ENCODE measurements at regions not wholly inside any gene's neighbourhood (a gene's known extent, or its start where the extent isn't known, plus 50 kb on each side); places are given as distances from the start of the nearest gene placed in this dataset.
A peak's percentile ranks its signal among the peaks of the same experiment; 100 is the strongest.
"Not testable (repeated sequence)": the region's sequence is repeated elsewhere in the genome, so short reads cannot be mapped to it uniquely, and the experiment has no call there.

DNA sequence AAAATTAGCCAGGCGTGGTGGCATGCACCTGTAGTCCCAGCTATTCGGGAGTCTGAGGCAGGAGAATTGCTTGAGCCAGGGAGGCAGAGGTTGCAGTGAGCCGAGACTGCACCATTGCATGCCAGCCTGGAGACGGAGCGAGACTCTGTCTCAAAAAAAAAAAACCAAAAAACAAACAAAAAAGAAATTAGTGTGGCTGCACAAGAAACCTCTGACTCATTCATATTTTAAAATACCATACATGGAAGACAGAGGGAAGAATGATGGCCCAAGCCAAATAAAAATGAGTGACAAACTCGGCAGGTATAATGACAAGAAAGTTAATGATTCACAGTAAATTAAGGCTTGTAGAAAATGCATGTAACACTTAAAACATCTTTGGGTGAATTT, 875.8 kb downstream of the EPHA4 start:
- DNase-seq (ENCODE audit: low read depth), result no peak

DNA sequence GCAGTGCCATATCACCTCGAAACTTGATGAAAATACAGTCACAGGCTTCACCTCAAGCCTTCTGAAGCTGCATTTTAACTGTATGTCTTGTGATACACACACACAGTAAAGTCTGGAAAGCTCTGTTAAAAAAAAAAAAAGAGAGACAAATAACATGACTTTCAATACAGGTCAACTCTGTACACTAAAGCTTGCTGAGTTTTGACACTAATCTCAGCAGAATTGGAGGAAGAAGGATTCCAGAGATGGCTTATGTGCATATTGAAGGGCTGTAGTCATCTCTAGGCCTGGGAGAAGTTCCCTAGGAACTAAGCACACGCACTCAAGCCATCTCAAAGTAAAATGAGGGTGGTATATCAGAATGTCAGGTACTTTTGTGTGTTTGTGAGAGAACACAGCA, 875.1 kb downstream of the EPHA4 start:
- DNase-seq (ENCODE audit: low read depth), result no peak

DNA sequence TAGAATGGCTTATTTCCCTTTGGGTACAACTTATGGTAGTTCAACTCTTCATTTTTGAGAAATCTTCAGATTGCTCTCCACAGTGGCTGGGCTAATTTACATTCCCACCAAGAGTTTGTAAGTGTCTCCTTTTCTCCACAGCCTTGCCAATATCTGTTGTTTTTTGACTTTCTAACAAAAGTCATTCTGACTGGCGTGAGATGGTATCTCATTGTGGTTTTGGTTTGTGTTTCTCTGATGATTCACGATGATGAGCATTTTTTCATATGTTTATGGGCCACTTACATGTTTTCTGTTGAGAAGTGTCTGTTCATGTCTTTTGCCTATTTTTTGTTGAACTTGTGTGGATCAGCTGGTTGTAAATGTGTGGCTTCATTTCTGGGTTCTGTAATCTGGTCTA, 871.0 kb downstream of the EPHA4 start:
- DNase-seq (ENCODE audit: low read depth), result no peak

DNA sequence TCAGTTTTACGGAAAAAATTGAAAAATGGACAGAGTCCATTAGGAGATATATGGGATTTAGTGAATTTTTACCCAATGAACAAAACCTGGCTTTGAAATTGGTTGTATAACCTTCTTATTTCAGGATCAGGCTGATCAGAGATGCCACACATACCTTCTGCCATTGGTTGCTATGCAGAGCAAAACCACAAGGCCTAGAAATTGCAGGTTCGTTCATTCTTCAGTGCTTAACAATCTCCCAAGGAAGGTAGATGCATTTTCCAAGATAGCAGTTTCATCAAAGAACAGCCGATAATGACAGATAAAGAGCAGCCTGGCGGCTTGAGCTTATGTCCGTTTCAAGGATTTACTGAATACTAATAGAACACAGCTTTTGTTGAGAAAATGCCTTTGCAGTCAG, 868.8 kb downstream of the EPHA4 start:
- peak; percentile 44 for DNase-seq (ENCODE audit: low read depth)

DNA sequence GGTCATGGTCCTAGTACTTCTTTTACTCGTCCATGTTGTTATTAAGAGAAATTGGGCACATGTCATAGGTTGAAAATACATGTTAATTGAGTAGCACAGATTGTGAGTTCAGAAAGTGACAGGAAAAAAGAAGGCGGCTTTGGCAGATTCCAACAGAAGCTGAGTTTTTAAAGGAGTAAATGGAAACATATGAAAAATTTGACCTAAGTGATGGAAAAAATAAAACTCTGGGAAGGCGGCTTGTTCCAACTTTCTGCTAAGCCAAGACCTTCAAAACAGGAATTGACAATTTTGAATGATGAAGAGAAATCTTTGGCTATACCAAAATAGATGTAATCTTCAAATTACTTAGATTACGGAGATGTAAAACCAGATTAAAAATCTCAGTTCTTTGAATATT, 868.0 kb downstream of the EPHA4 start:
- no peak for DNase-seq (ENCODE audit: low read depth)

DNA sequence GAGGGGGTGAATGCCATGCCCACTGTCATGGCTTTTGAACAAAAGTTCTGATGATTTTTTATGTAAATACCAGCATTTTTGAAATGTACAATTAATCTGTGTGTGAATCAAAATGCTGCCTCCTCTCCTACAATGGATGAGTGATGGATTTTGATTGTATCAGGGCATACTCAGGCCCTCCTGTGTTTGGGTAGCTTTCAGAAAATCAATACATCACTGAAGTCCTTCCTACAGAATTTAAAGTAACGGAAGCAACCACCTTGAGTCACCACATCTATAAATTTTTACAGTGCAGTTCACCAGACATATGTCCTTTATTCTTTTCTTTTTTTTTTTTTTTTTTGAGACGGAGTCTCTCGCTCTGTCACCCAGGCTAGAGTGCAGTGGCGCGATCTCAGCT, 867.3 kb downstream of the EPHA4 start:
- DNase-seq (ENCODE audit: low read depth), result no peak

DNA sequence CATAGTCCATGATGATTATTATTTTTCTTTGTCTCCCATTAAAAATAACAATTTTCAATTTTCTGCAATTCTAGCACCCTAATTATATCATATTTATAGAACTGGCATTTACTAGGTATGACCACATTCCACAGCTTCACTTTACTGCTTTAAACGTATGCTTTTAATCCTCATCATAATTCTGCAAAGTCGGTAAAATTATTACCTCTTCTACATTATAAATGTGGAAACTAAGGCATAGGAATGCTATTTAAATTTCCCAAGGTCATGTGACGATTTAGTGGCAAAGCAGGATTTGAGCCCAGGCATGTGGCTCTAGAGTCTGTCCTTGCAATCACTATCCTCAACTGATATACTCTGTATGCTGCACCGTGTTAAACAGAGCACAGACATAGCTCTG, 866.4 kb downstream of the EPHA4 start:
- no peak for DNase-seq (ENCODE audit: low read depth)

DNA sequence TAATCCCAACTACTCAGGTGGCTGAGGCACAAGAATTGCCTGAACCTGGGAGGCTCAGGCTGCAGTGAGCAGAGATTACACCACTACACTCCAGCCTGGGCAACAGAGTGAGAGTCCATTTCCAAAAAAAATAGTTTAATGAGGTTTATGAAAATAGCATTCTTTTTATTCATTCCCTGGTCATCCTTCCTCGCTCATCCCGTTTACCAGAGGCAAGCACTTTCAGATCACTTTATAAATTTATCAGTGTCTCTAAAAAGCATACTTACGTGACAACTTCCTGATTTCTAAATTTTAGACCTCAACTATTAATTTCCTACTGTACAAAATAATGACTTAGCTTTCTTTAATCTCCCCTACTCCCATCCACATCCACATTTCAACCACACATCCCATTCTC, 864.8 kb downstream of the EPHA4 start:
- DNase-seq (ENCODE audit: low read depth), result no peak

DNA sequence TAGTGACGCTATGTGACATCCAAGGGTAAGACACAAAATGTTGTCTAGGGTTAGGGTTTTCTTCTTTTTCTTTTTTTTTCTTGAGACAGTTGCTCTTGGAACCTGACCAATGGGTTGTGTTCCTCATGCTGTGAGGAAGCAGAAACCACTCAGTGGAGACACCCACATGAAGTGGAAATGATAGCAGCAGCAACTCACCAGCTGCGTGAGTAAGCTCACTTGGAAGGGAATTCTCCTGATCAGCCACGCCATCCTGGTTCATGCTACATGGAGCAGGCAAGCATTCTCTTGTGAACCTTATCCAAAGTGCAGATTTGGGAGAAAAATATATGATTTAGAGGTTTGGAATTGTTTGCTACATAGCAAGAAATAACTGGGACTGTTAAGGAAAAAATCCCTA, 863.7 kb downstream of the EPHA4 start:
- DNase-seq (ENCODE audit: low read depth), result peak; percentile 57

DNA sequence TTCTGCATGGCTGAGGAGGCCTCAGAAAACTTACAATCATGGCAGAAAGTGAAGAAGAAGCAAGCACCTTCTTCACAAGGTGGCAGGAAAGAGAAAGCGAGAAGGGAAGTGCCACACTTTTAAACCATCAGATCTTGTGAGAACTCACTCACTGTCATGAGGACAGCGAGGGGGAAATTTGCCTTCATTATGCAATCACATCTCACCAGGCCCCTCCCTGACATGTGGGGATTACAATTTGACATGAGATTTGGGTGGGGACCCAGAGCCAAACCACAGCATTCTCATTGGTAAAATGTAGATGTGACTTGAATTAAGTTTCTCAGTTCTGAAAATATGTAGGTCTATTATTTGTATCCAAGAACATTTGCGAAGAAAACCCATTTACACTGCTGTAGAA, 854.8 kb downstream of the EPHA4 start:
- DNase-seq (ENCODE audit: low read depth), result no peak

DNA sequence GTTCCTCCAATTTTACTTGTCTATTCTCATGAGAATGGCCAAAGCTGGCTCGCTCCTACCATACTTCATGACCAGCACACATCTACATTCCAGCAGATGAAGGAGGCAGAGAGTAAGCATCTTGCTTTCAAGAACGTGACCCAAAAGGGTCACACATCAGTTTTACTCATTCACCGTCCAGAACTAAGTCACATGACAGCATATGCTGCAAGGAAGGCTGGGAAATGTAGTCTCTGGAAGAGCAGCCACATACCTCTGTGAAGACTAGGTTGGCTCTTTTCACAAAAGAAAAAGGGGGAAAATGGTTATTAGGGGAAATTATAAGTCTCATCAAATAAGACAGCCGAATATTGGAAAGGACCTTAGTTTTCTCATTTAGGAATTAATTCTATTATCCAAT, 835.3 kb downstream of the EPHA4 start:
- no peak for DNase-seq (ENCODE audit: low read depth)

DNA sequence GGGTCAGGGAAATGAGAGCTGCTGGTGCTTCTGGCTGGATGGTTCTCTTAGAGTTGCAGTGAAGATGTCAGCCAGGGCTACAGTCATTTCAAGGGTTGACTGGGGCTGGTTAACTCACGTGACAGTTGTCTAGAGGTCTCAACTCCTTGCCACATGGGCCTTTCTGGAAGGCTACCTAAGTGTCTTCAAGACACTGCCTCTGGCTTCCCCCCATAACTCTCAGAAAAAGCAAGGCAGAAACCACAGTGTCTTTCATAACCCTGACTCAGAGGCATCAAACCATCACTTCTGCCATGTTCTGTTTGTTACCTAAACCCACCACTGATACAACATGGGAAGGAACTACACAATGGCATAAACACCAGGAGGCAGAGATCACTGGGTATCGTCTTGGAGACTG, 828.9 kb downstream of the EPHA4 start:
- DNase-seq (ENCODE audit: low read depth), result no peak

DNA sequence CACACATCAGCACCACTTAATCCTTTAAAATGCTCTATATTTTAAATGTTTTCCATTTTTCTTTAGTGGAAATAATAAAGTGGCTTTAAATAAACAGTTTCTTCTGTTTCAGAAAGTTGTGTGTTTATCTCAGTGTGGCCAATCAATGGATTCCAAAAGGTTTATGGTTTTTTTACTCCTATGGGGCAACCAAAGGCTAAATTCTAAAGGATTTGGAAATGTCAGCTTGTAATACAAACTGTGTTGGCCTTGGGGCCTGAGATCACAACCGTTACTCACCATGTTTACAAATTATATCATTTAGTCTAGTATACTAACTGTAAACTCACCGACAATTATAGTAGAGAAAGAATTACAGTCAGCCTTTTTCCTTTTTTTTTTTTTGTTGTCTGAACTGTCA, 827.2 kb downstream of the EPHA4 start:
- no peak for DNase-seq (ENCODE audit: low read depth)

DNA sequence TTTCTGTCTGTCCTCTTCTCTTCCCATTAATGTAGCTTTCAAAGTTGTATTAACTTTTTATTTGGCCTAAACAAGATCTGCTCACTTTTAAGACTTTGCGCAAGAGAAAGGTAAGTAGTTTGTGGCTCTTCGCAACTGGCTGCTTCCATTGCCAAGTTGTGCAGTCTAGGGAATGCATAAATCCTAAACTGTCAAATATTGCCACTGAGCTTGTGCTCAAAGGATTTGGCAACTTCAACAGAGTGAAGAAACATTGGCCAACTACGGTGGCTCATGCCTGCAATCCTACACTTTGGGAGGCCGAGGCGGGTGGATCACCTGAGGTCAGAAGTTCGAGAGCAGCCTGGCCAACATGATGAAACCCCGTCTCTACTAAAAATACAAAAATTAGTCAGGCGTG, 826.4 kb downstream of the EPHA4 start:
- no peak for DNase-seq (ENCODE audit: low read depth)

DNA sequence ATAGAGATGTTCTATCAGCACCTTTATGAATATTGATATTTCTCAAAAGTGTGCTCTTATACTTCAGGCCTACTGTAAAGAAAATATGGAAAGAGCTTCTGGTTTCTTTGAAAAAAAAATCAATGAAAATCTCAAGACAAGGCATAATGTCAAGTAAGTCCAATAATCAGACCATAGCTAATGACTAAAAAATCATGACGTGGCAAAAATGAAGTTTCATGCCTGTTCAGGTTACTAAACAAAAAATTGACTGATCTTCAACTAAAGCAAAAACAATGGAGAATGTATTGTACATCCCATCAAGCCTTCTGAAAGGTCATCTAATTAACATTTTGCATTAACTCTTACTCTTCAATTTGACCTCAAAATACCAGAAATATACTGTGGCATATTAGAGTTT, 824.4 kb downstream of the EPHA4 start:
- no peak for DNase-seq (ENCODE audit: low read depth)

DNA sequence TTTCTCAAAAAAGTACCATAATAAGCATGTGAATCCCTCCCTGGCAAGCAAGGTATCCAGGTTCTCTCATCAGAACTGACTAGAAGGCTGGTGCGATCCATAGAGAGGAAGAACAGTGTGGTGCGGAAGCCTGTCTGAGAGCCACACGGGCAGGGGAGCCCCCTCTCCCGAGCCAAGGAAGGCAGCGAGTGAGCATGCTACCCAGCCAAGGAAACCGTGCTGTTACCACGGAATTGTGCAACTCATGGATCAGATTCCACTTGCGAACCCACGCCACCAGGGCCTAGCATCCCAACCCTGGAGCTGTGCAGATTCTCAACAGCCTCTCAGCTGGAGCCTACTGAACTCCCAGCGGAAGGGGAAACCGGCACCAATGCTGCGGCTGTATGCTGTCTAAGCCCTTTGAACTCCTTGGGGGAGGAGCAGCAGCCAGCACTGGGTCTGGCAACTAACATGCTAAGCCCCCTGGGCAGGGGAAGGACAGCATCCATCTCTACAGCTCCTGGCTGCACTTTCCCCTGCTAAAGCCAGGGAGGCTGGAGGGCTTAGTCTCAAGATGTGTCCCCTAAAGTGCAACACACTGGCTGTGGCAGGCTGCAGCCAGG, 823.1 kb downstream of the EPHA4 start:
- no peak for DNase-seq (ENCODE audit: low read depth)

DNA sequence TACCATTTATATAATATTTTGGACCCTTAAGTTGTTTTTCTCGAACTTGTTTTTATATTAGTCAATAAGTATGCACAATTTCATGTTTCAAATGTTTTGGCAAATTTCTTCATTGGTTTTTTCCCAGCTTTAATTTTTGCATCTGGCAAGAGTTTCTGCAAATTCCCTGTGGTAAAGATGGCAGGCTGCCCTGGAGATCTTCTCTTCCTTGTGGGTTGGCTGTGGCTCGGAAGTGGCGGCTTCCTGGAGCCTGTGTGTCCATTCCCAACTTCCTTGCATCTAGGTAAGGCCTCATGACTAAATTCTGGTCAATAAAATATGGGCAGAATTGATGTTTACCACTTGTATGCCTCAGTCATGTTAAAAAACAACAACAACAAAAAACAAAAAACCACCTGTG, 818.6 kb downstream of the EPHA4 start:
- DNase-seq (ENCODE audit: low read depth), result no peak

DNA sequence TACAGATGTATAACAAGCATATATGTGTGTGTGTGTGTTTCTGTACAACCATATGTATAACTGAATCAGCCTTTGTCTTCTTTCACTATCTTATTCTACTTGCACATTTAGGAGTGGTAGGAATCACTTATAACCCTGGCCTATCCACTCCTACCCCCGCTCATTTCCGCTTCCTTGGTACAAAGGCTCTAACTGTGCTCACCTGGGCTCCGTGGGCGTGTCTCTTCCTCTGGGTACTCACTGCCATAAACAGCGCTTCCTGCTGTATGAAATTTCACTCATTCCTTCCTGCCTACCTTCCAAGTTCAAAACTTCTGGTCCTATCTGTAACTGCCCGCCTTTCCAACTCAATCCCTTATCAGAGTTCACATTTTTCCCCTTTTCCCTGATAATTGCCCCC, 815.5 kb downstream of the EPHA4 start:
- no peak for DNase-seq (ENCODE audit: low read depth)

DNA sequence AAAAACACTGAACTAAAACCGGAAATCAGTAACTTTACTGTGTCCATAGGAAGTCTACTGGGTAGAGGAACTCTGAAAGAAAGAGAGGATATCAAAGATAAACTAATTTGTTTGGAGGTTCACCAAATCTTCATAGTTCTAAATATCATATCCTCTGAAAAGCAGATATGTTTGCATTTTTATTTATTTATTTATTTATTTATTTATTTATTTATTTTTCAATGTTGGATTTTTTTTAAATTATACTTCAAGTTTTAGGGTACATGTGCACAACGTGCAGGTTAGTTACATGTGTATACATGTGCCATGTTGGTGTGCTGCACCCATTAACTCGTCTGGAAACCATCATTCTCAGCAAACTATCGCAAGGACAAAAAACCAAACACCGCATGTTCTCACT, 813.7 kb downstream of the EPHA4 start:
- DNase-seq (ENCODE audit: low read depth), result not testable (repeated sequence)

DNA sequence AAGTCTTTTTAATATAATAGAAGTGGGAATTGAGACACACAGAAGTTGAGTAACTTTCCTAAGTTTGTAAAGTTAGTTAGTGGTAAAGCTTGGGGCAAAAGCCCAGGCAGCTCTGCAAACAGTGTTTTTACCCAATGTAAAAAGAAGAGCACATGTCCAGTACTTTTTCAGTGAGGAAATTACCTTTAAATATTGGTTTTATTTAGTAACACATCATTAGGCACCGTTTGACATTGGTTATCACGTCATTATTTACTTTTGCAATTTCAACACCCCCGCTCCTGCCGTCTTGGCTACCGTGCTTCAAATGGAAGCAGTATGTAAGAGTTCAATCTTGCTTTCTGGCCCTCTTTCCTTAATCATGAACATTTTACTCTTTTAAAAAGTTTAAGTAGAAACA, 807.9 kb downstream of the EPHA4 start:
- no peak for DNase-seq (ENCODE audit: low read depth)

DNA sequence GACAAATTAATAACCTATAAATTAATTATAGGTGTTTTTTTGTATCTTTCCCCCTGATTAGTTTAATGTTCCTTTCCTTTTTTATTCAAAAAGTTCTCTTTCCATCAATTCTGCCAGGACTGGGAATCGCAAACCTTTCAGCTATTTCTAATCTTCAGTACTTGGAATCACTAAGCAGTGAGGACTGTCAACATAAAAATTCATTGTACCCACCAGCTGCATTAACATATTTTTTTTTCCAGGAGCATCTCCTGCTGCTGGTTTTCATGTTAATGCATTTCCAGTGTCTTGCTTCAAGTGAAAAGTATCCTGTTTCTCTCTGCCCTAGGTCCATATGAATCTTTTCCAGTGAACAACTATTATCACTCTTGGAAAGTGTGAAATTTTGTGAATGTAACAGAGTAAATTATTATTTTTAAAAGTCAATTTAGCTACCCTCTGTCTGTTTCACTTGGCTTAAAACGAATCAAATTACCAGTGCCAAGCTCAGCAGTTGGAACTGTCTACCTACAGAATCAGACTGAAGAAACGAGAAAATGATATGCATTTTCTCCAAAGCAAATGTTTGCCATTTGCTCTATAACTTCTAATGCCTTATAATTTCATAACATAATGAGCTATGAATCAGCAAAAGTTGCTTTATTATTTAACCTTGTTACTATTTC, 804.4 kb downstream of the EPHA4 start:
- no peak for DNase-seq (ENCODE audit: low read depth)

DNA sequence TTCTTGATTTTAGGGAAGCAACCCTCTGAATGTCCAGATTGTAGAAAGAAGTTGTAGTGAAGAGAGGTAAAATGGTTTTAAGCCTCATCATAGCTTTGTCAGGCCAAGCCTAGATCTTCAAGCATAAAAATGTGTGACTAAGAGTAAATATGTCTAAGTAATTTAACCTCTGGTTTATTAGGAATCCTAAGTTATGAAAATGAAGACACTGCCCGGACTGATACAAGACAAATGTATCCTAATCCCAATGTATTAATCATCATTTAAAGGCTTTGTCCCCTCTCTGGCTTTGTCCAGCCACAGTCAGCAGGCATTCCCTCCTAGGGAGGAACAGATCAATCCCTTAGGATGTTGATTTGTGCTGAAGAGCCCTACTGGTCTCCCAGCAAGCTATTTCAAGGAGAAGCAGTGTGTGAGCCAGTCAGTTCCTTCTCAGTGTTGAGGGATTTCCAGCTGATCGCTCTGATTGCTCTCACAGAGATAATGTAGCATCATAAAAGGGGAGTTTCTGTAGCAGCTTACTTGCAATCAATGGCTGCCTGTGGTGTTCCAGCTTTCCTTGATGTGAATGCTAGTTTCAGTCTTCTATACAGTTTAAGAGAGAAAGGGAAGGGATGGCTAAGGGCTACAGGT, 796.1 kb downstream of the EPHA4 start:
- DNase-seq (ENCODE audit: low read depth), result no peak

DNA sequence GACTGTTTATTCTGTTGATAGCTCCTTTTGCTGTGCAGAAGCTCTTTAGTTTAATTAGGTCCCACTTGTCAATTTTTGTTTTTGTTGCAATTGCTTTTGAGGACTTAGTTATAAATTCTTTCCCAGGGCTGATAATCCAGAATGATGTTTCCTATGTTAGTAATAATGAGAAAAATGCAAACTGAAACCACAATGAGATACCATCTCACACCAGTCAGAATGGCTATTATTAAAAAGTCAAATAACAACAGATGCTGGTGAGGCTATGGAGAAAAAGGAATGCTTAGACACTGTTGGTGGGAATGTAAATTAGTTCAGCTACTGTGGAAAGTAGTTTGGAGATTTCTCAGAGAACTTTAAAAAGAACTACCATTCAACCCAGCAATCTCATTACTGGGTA, 793.0 kb downstream of the EPHA4 start:
- DNase-seq (ENCODE audit: low read depth), result not testable (repeated sequence)

DNA sequence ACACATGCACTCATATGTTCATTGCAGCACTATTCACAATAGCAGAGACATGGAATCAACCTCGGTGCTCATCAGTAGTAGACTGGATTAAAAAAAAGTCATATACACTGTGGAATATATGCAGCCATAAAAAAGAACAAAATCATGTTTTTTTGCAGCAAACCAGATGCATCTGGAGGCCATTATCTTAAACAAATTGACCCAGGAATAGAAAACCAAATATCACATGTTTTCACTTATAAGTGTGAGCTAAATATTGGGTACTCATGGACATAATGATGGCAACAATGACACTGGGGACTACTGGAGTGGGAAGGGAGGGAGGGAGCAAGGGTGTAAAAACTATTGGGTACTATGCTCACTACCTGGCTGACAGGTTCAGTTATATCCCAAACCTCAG, 792.6 kb downstream of the EPHA4 start:
- no peak for DNase-seq (ENCODE audit: low read depth)

Measured in non-pigmented ciliary epithelial cell (primary cell).